SK-N-MC (cell line): ENCODE measurements at regions not wholly inside any gene's neighbourhood (a gene's known extent, or its start where the extent isn't known, plus 50 kb on each side); places are given as distances from the start of the nearest gene placed in this dataset.

Source experiments
- DNase-seq: peaks from one replicate; pipeline ENCODE4 v3.0.0-alpha.2; 2011; ENCODE audit warnings: low read depth, low spot score
- H3K27ac ChIP-seq: fragments of 200-600 bp; sonication (generic); 2 replicates; pipeline ENCODE4 v1.5.1; 2016; ENCODE audit warnings: mixed run types
- H3K36me3 ChIP-seq: fragments of 200-600 bp; sonication (generic); 2 replicates; pipeline ENCODE4 v1.6.1; 2017; ENCODE audit warnings: antibody characterized with exemption, low read length, mixed read lengths; ENCODE audit not compliant: insufficient read depth
- H3K4me3 ChIP-seq: fragments of 200-600 bp; sonication (generic); 2 replicates; pipeline ENCODE4 v1.5.1; 2016
- H3K9ac ChIP-seq: fragments of 200-600 bp; sonication (generic); 2 replicates; pipeline ENCODE4 v1.8.0; 2017; ENCODE audit warnings: mixed run types, mixed read lengths; ENCODE audit not compliant: insufficient read length
- H3K9me3 ChIP-seq: fragments of 200-600 bp; sonication (generic); 2 replicates; pipeline ENCODE4 v1.6.1; 2017; ENCODE audit warnings: low read depth, mild to moderate bottlenecking, antibody characterized with exemption, low read length, moderate library complexity, mixed read lengths
- EZH2 ChIP-seq: fragments of 200-600 bp; sonication (generic); IDR thresholded peaks from one replicate; pipeline ENCODE4 v1.6.1; 2017; ENCODE audit warnings: antibody characterized with exemption
- FOXP2 ChIP-seq: optimal IDR thresholded peaks from 2 replicates; pipeline ENCODE3; 2011; ENCODE audit warnings: mild to moderate bottlenecking, moderate library complexity; ENCODE audit not compliant: insufficient read depth; ENCODE audit errors: extremely low read length, control extremely low read depth
- POLR2AphosphoS5 ChIP-seq: IDR thresholded peaks from 2 replicates; pipeline ENCODE4 v1.6.1; 2012; ENCODE audit warnings: mild to moderate bottlenecking, low read depth, low read length, borderline replicate concordance

GRCh38 chr2:52386433-52387030 is 1354.6 kb upstream of the NRXN1 start:
- TF ChIP-seq EZH2, result no peak
- no peak for TF ChIP-seq POLR2AphosphoS5
- no peak for TF ChIP-seq FOXP2
- H3K27ac ChIP-seq, result no peak overlapping the region
- no peak for DNase-seq
- H3K9ac ChIP-seq, result no peak overlapping the region
- no peaks in the 10 kb centered on the region for H3K9me3 ChIP-seq
- no peak overlapping the region for H3K4me3 ChIP-seq
- no peaks in the 10 kb centered on the region for H3K36me3 ChIP-seq

- H3K9ac ChIP-seq, result no peak overlapping the region
- no peaks in the 10 kb centered on the region for H3K36me3 ChIP-seq
- DNase-seq, result no peak
- TF ChIP-seq FOXP2 (no peak), EZH2 (no peak), POLR2AphosphoS5 (no peak)
- H3K9me3 ChIP-seq, result no peaks in the 10 kb centered on the region
- H3K4me3 ChIP-seq, result no peak overlapping the region
- no peak overlapping the region for H3K27ac ChIP-seq
Measured at GRCh38 chr2:52383541-52383940, 1351.6 kb upstream of the NRXN1 start.

DNA sequence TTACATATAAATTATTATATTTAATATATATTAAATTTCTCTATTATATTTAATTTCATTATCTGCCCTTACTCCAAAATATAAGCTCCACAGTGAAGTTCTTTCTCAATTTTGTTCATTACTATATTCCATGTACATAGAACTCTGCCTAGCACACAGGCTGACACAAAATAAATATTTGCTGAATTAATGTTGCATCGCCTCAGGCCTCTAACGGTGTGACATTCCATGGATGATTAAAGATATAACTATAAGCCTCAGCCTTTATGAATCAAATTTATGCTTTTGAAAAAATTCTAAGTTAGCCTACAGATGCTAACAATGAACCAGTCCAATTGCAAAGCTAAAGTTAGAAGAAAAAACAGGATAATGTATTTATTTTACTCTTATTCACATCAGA is 1337.2 kb upstream of the NRXN1 start:
- TF ChIP-seq EZH2, result no peak
- no peak for TF ChIP-seq POLR2AphosphoS5
- TF ChIP-seq FOXP2, result no peak
- H3K4me3 ChIP-seq, result no peak overlapping the region
- H3K36me3 ChIP-seq, result no peaks in the 10 kb centered on the region
- no peak for DNase-seq
- H3K9ac ChIP-seq, result no peak overlapping the region
- H3K27ac ChIP-seq, result no peak overlapping the region
- H3K9me3 ChIP-seq, result no peaks in the 10 kb centered on the region

DNA sequence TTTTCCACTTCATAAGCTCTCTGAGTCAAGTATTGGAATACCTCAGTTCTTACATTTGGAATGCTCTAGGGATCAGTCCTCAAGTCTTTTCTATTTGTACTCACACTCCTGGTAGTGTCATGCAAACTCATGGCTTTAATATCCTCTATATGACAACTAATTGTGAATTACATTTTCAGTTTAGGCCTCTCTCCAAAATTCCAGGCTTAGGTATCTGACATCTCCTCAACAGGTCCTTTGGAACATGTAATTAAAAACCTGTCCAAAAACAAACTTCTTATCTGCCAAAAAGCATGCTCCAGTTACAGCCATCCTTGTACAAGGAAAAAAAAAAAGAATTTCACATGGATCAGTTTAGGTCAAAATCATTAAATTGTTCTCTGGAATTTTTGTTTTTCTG is 1336.2 kb upstream of the NRXN1 start:
- Histone ChIP-seq H3K9ac (no peak overlapping the region), H3K4me3 (no peak overlapping the region), H3K9me3 (no peaks in the 10 kb centered on the region), H3K27ac (no peak overlapping the region), H3K36me3 (no peaks in the 10 kb centered on the region)
- DNase-seq, result no peak
- TF ChIP-seq POLR2AphosphoS5 (no peak), FOXP2 (no peak), EZH2 (no peak)

DNA sequence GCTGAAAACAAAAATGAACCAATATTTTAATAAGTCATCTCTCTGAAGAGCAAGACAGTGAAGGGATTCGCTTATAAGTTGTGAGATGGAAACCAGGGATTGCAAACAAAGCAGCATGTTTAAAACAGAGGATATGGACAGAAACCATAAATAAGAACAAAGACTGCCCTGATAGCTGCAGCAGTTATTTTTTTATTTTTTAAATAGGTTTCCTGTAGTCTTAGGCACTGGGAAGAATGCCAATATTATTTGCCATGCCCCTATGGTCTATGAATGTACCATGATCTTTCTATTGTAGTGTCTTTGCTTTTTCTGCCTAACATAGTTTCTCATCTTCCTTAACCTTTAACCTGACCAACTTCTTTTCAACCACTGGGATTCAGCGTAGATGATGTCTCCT is 1334.0 kb upstream of the NRXN1 start:
- H3K4me3 ChIP-seq, result no peak overlapping the region
- no peaks in the 10 kb centered on the region for H3K9me3 ChIP-seq
- H3K36me3 ChIP-seq, result no peaks in the 10 kb centered on the region
- no peak overlapping the region for H3K27ac ChIP-seq
- H3K9ac ChIP-seq, result no peak overlapping the region
- no peak for TF ChIP-seq FOXP2
- no peak for TF ChIP-seq POLR2AphosphoS5
- no peak for TF ChIP-seq EZH2
- DNase-seq, result no peak

DNA sequence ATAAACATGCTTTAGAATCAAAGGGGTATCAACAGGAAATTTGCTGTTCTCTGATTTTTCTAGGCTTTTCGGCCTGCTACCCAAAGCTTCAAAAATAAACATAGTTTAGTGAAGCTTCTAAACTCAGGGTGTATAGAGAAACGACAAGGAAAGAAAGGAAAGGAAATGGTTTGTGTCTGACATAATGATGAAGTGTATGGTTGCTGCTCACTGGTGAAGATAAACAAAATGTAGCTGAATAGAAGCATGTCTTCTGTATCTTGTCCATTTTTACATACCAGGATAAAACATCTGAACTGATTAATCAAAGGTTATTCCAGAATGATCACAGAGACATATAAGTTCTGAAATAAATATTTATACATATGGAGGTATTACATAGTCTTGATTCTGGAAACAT is 1324.6 kb upstream of the NRXN1 start:
- Histone ChIP-seq H3K9ac (no peak overlapping the region), H3K9me3 (no peaks in the 10 kb centered on the region), H3K4me3 (no peak overlapping the region), H3K36me3 (no peaks in the 10 kb centered on the region), H3K27ac (no peak overlapping the region)
- DNase-seq, result no peak
- TF ChIP-seq FOXP2 (no peak), EZH2 (no peak), POLR2AphosphoS5 (no peak)

GRCh38 chr2:52347292-52347691 is 1315.4 kb upstream of the NRXN1 start:
- no peaks in the 10 kb centered on the region for H3K9me3 ChIP-seq
- no peak for DNase-seq
- no peak overlapping the region for H3K9ac ChIP-seq
- H3K4me3 ChIP-seq, result no peak overlapping the region
- H3K27ac ChIP-seq, result no peak overlapping the region
- TF ChIP-seq POLR2AphosphoS5 (no peak), FOXP2 (no peak), EZH2 (no peak)
- H3K36me3 ChIP-seq, result no peaks in the 10 kb centered on the region

GRCh38 chr2:52345676-52346075 is 1313.7 kb upstream of the NRXN1 start:
- no peak overlapping the region for H3K27ac ChIP-seq
- H3K9ac ChIP-seq, result no peak overlapping the region
- no peaks in the 10 kb centered on the region for H3K36me3 ChIP-seq
- H3K4me3 ChIP-seq, result no peak overlapping the region
- no peaks in the 10 kb centered on the region for H3K9me3 ChIP-seq
- TF ChIP-seq FOXP2, result no peak
- no peak for TF ChIP-seq POLR2AphosphoS5
- TF ChIP-seq EZH2, result no peak
- DNase-seq, result no peak

DNA sequence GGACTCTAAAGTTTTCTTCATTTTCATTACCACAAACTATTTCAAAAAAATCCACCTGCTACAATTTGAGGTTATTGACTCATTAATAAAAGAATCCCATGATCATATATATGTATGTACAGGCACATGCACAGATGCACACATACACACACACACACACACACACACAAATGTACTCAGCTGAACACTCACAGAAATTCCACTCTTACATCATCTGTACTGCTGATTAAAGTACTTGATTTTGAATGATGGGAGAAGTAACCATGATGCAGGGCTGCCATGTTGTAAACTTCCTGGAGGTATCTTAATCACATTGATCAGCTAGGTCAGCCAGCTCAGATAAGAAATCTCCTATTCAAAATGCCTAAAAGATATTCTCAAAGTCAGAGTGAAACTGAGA is 1313.2 kb upstream of the NRXN1 start:
- no peaks in the 10 kb centered on the region for H3K36me3 ChIP-seq
- DNase-seq, result no peak
- H3K4me3 ChIP-seq, result no peak overlapping the region
- TF ChIP-seq POLR2AphosphoS5 (no peak), EZH2 (no peak)
- H3K9me3 ChIP-seq, result no peaks in the 10 kb centered on the region
- H3K9ac ChIP-seq, result no peak overlapping the region
- H3K27ac ChIP-seq, result no peak overlapping the region

- Histone ChIP-seq H3K9ac (no peak overlapping the region), H3K9me3 (no peaks in the 10 kb centered on the region), H3K36me3 (no peaks in the 10 kb centered on the region), H3K27ac (no peak overlapping the region), H3K4me3 (no peak overlapping the region)
- no peak for TF ChIP-seq EZH2
- no peak for DNase-seq
Measured at GRCh38 chr2:52343706-52344266, 1311.9 kb upstream of the NRXN1 start.
